ENCODE measurements at regions not wholly inside any gene's neighbourhood (a gene's known extent, or its start where the extent isn't known, plus 50 kb on each side); places are given as distances from the start of the nearest gene placed in this dataset.
"Not testable (repeated sequence)": the region's sequence is repeated elsewhere in the genome, so short reads cannot be mapped to it uniquely, and the experiment has no call there.

- DNase-seq: not testable (repeated sequence)
These were observed 104.3 kb downstream of the MTPN start for GRCh38 chr7:135872861-135873260.

- DNase-seq: no peak
These were observed 114.2 kb upstream of the FAM180A start for GRCh38 chr7:135862586-135863340.

- DNase-seq: no peak
These were observed 110.9 kb upstream of the FAM180A start for GRCh38 chr7:135859538-135859937.

- no peak for DNase-seq
These were observed 110.2 kb upstream of the FAM180A start for GRCh38 chr7:135858851-135859250.

GRCh38 chr7:135858379-135858778, 109.8 kb upstream of the FAM180A start:
- no peak for DNase-seq

- DNase-seq: no peak
These were observed 109.1 kb upstream of the FAM180A start for GRCh38 chr7:135857519-135858274.

GRCh38 chr7:135856356-135857144, 107.9 kb upstream of the FAM180A start:
- DNase-seq: no peak

- no peak for DNase-seq
These were observed 107.2 kb upstream of the FAM180A start for GRCh38 chr7:135855846-135856245.

- DNase-seq: no peak
These were observed 104.9 kb upstream of the FAM180A start for GRCh38 chr7:135853499-135853898.

- no peak for DNase-seq
These were observed 104.4 kb upstream of the FAM180A start for GRCh38 chr7:135853008-135853407.

- DNase-seq: no peak
These were observed 98.6 kb upstream of the FAM180A start for GRCh38 chr7:135847242-135847641.

- DNase-seq: no peak
These were observed 97.7 kb upstream of the FAM180A start for GRCh38 chr7:135846339-135846738.

- DNase-seq: no peak
These were observed 96.9 kb upstream of the FAM180A start for GRCh38 chr7:135845415-135846075.

GRCh38 chr7:135844903-135845302, 96.3 kb upstream of the FAM180A start:
- DNase-seq: no peak

GRCh38 chr7:135843214-135843613, 94.6 kb upstream of the FAM180A start:
- no peak for DNase-seq

- DNase-seq: no peak
These were observed 94.0 kb upstream of the FAM180A start for GRCh38 chr7:135842446-135843179.

- no peak for DNase-seq
These were observed 92.0 kb upstream of the FAM180A start for GRCh38 chr7:135840591-135840990.

- DNase-seq: no peak
These were observed 89.1 kb upstream of the FAM180A start for GRCh38 chr7:135837675-135838074.

- DNase-seq: no peak
These were observed 85.7 kb upstream of the FAM180A start for GRCh38 chr7:135834266-135834665.

- DNase-seq: no peak
These were observed 85.0 kb upstream of the FAM180A start for GRCh38 chr7:135833642-135834041.

- DNase-seq: no peak
These were observed 83.0 kb upstream of the FAM180A start for GRCh38 chr7:135831455-135832195.

GRCh38 chr7:135828604-135829003, 80.0 kb upstream of the FAM180A start:
- no peak for DNase-seq

Measured in SHP77 treated with DMSO at 0.1 percent for 48 hours (cell line).